Vagina (tissue), 2 donors: ENCODE measurements at regions not wholly inside any gene's neighbourhood (a gene's known extent, or its start where the extent isn't known, plus 50 kb on each side); places are given as distances from the start of the nearest gene placed in this dataset.

Experiments
- DNase-seq, 2 donors: peaks; one replicate each; pipeline ENCODE4 v3.0.0-alpha.2; 2017; ENCODE audit errors: extremely low spot score in 2 of 2
- H3K27ac ChIP-seq: fragments of 200-600 bp; sonication (generic); one replicate; pipeline ENCODE4 v1.5.1; 2019
- H3K27me3 ChIP-seq: fragments of 200-600 bp; sonication (generic); one replicate; pipeline ENCODE4 v1.5.1; 2019
- H3K36me3 ChIP-seq, 2 donors: fragments of 200-600 bp; sonication (generic); one replicate each; pipeline ENCODE4 v1.5.1; 2017 to 2019
- H3K4me1 ChIP-seq: fragments of 200-600 bp; sonication (generic); one replicate; pipeline ENCODE4 v1.5.1; 2019
- H3K4me3 ChIP-seq, 2 donors: fragments of 200-600 bp; sonication (generic); 1 replicate in 1 of 2; 2 replicates in 1 of 2; pipeline ENCODE4 v1.5.1; 2016 to 2019
- H3K9me3 ChIP-seq: fragments of 200-600 bp; sonication (generic); one replicate; pipeline ENCODE4 v1.5.1; 2019
- POLR2A ChIP-seq, 2 donors: fragments of 450-650 bp; IDR thresholded peaks; one replicate each; pipeline ENCODE4 v1.6.1; 2017; ENCODE audit warnings: antibody characterized with exemption in 2 of 2, mild to moderate bottlenecking in 2 of 2, moderate library complexity in 2 of 2
- POLR2AphosphoS5 ChIP-seq, 2 donors: sonication (generic); formaldehyde crosslinking; IDR thresholded peaks; one replicate each; pipeline ENCODE4 v1.9.0; 2017; ENCODE audit warnings: antibody characterized with exemption in 2 of 2, mild to moderate bottlenecking in 2 of 2, low read depth in 1 of 2; ENCODE audit not compliant: insufficient read depth in 1 of 2
- intact Hi-C: fragments of 100-400 bp; cut with DNase I; formaldehyde crosslinking; loops from one replicate; pipeline ENCODE4 v1.15.1; 2023
- TF ChIP-seq, protein P1 (sequence below), 3 experiments: fragments of 450-650 bp in 2 of 3; fragments of 200-600 bp in 1 of 3; sonication (generic) in 1 of 3; IDR thresholded peaks; one replicate each; pipeline ENCODE4 v1.5.1; 2017 to 2019; ENCODE audit warnings: antibody characterized with exemption in 3 of 3, mild to moderate bottlenecking in 2 of 3, moderate library complexity in 2 of 3

DNA sequence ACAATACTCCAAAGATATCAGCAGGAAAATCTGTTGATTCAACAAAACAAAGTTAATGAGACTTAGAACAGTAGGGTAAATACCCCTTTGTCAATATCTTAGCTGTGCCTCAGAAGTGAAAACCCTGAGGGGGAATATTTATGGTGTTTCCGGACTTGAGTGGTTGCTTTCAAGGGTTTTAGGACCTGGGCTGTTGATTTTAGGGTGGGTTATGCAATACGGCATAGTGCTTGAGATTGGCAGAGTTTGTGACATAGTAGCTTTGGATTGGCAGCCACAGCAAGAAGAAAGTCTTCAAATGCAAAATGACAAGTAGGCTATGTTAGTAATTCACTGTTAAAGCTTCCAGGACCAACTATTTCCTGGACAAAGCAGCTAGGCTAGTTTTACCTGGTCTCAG, 826.3 kb upstream of the CDH2 start:
- DNase-seq = no peak
- no peak for TF ChIP-seq POLR2AphosphoS5 (IDR thresholded peaks at IDR 0.05; ENCODE audit: insufficient read depth in 1 of 2, low read depth in 1 of 2)
- TF ChIP-seq, protein P1, sequence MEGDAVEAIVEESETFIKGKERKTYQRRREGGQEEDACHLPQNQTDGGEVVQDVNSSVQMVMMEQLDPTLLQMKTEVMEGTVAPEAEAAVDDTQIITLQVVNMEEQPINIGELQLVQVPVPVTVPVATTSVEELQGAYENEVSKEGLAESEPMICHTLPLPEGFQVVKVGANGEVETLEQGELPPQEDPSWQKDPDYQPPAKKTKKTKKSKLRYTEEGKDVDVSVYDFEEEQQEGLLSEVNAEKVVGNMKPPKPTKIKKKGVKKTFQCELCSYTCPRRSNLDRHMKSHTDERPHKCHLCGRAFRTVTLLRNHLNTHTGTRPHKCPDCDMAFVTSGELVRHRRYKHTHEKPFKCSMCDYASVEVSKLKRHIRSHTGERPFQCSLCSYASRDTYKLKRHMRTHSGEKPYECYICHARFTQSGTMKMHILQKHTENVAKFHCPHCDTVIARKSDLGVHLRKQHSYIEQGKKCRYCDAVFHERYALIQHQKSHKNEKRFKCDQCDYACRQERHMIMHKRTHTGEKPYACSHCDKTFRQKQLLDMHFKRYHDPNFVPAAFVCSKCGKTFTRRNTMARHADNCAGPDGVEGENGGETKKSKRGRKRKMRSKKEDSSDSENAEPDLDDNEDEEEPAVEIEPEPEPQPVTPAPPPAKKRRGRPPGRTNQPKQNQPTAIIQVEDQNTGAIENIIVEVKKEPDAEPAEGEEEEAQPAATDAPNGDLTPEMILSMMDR (IDR thresholded peaks at IDR 0.05) = no peak
- TF ChIP-seq POLR2A (IDR thresholded peaks at IDR 0.05) = no peak
- H3K4me1 ChIP-seq = no peaks in the 10 kb centered on the region
- no peaks in the 10 kb centered on the region for H3K36me3 ChIP-seq
- H3K9me3 ChIP-seq = no peaks in the 10 kb centered on the region
- intact Hi-C loops = no loop called here
- no peaks in the 10 kb centered on the region for H3K27me3 ChIP-seq
- no peak overlapping the region for H3K4me3 ChIP-seq
- peak overlapping the region; percentile 20 for H3K27ac ChIP-seq

GRCh38 chr18:29002747-29003146, 825.8 kb upstream of the CDH2 start:
- Histone ChIP-seq H3K4me3 (peak overlapping the region in 1 of 2 donors; percentile 6), H3K27me3 (no peaks in the 10 kb centered on the region), H3K9me3 (no peaks in the 10 kb centered on the region), H3K4me1 (no peaks in the 10 kb centered on the region), H3K27ac (peak overlapping the region; percentile 20), H3K36me3 (no peaks in the 10 kb centered on the region)
- TF ChIP-seq POLR2AphosphoS5 (IDR thresholded peaks at IDR 0.05; ENCODE audit: insufficient read depth in 1 of 2, low read depth in 1 of 2) (no peak), POLR2A (IDR thresholded peaks at IDR 0.05) (no peak)
- TF ChIP-seq, protein P1 (IDR thresholded peaks at IDR 0.05) = no peak
- intact Hi-C loops = no loop called here
- no peak for DNase-seq

DNA sequence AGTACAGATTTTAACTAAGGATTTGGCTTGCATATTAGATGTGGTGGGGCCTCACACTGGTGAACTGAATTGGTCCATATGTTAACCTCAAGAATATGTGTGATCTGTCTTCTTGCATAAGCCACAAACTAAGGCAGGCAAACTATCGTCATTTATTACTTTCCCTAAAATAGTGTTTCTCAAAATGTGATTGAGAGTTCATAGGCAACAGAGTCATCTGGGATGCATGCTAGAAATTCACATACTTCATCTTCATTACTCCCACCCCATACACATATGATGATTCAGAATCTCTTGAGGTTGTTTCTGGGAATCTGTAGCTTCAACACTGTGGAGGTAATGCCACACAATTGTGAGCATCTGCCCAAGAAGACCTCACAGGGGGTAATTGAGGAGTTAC, 822.8 kb upstream of the CDH2 start:
- Histone ChIP-seq H3K27ac (no peak overlapping the region), H3K9me3 (no peaks in the 10 kb centered on the region), H3K36me3 (no peaks in the 10 kb centered on the region), H3K4me1 (no peaks in the 10 kb centered on the region), H3K4me3 (no peak overlapping the region), H3K27me3 (no peaks in the 10 kb centered on the region)
- TF ChIP-seq POLR2AphosphoS5 (IDR thresholded peaks at IDR 0.05; ENCODE audit: insufficient read depth in 1 of 2, low read depth in 1 of 2) (no peak), POLR2A (IDR thresholded peaks at IDR 0.05) (no peak)
- TF ChIP-seq, protein P1 (IDR thresholded peaks at IDR 0.05) = no peak
- DNase-seq = no peak
- intact Hi-C loops = no loop called here

- Histone ChIP-seq H3K27ac (no peak overlapping the region), H3K4me1 (no peaks in the 10 kb centered on the region), H3K9me3 (no peaks in the 10 kb centered on the region), H3K36me3 (no peaks in the 10 kb centered on the region), H3K27me3 (no peaks in the 10 kb centered on the region), H3K4me3 (no peak overlapping the region)
- no peak for DNase-seq
- intact Hi-C loops = no loop called here
- TF ChIP-seq, protein P1 (IDR thresholded peaks at IDR 0.05) = no peak
- TF ChIP-seq POLR2A (IDR thresholded peaks at IDR 0.05) = no peak
- no peak for TF ChIP-seq POLR2AphosphoS5 (IDR thresholded peaks at IDR 0.05; ENCODE audit: insufficient read depth in 1 of 2, low read depth in 1 of 2)
Observed at GRCh38 chr18:28995319-28995718, 818.4 kb upstream of the CDH2 start.

DNA sequence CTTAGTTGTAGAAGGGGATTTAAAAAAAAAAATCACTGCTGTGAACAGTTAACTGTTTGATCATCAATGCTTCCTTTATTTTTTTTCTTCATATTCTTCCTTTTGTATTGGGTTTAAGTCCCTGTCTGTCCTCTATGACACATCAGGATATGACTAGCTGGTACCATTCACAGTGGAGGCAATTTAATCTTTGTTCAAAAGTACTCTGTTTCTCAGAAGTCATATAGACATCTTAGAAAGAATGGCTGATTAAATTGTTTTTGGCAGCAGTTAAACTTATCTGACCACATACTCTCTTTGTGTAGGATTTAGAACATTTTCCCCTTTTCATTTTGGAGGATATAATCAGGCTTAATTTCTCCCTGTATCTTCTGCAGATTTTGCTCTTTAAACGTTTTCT, 807.8 kb upstream of the CDH2 start:
- H3K4me3 ChIP-seq = no peak overlapping the region
- no peak overlapping the region for H3K27ac ChIP-seq
- no peak for DNase-seq
- no peaks in the 10 kb centered on the region for H3K27me3 ChIP-seq
- TF ChIP-seq POLR2AphosphoS5 (IDR thresholded peaks at IDR 0.05; ENCODE audit: insufficient read depth in 1 of 2, low read depth in 1 of 2) (no peak), POLR2A (IDR thresholded peaks at IDR 0.05) (no peak)
- TF ChIP-seq, protein P1 (IDR thresholded peaks at IDR 0.05) = no peak
- H3K4me1 ChIP-seq = no peaks in the 10 kb centered on the region
- intact Hi-C loops = no loop called here
- no peaks in the 10 kb centered on the region for H3K9me3 ChIP-seq
- no peaks in the 10 kb centered on the region for H3K36me3 ChIP-seq
